ENCODE measurements at regions not wholly inside any gene's neighbourhood (a gene's known extent, or its start where the extent isn't known, plus 50 kb on each side); places are given as distances from the start of the nearest gene placed in this dataset.

DNA sequence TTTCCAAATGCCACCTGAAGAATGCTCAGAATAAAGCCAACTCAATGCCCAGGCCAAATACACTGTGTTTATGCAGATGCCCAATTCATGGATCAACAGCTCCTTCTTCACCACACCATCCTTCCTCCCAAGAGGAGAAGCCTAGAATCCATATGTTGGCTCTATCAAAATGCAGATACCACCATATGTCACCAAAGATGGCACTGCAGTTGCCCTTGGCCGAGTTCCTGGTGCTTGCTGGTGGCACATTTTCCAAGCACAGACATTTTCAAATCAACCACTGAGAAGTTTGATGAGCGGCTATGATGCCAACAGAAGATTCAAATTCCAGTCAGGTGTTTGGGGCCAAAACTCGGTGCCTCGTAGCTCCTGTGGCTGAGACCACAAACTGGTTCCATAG, 430.3 kb downstream of the AJAP1 start:
- TF ChIP-seq, protein P1, sequence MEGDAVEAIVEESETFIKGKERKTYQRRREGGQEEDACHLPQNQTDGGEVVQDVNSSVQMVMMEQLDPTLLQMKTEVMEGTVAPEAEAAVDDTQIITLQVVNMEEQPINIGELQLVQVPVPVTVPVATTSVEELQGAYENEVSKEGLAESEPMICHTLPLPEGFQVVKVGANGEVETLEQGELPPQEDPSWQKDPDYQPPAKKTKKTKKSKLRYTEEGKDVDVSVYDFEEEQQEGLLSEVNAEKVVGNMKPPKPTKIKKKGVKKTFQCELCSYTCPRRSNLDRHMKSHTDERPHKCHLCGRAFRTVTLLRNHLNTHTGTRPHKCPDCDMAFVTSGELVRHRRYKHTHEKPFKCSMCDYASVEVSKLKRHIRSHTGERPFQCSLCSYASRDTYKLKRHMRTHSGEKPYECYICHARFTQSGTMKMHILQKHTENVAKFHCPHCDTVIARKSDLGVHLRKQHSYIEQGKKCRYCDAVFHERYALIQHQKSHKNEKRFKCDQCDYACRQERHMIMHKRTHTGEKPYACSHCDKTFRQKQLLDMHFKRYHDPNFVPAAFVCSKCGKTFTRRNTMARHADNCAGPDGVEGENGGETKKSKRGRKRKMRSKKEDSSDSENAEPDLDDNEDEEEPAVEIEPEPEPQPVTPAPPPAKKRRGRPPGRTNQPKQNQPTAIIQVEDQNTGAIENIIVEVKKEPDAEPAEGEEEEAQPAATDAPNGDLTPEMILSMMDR (IDR thresholded peaks at IDR 0.05; ENCODE audit: control insufficient read depth, insufficient read depth, low read depth, low read length, missing control alignments): no peak
- DNase-seq (ENCODE audit: low read depth): no peak
- H3K4me3 ChIP-seq (ENCODE audit: control insufficient read depth, low read depth, low read length): no peak overlapping the region

DNA sequence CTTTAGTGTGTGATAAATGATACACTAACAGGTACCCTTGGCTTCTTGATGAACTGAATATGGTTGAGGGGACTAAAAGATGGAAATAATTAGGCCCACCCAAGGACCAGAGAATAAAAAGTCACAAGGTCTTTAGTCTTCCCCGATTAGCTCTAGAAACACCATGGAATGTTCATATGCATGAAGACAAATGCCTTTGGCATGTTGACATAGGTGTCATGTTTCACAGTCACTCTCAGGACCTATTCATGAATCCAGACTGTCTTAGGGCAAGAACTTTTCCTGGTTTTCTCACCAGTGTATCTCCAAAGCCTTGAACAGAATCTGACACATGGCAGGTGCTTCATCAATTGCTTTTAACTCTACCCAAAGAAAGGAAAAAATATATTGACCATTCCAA, 412.8 kb downstream of the AJAP1 start:
- no peak overlapping the region for H3K4me3 ChIP-seq (ENCODE audit: control insufficient read depth, low read depth, low read length)
- DNase-seq (ENCODE audit: low read depth): no peak
- TF ChIP-seq, protein P1 (IDR thresholded peaks at IDR 0.05; ENCODE audit: control insufficient read depth, insufficient read depth, low read depth, low read length, missing control alignments): no peak

DNA sequence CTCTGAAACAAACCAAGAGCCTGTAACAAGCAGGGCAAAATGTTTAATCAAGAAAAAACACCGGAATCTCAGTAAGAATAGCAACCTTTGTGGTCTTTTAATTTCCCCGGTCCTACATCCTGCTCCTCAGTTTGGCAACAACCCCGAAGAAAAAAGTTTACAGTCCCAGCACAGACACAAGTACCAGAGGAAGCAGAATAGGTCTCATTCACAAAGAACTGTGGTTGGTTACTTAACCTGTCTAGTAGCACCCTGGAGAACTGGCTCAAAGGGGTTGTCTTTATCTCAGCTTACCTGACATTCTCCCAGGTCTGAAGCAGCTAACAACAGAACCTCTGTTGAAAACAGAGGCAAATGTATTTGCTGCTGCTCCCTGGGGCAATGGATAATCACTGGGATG, 399.3 kb downstream of the AJAP1 start:
- TF ChIP-seq, protein P1 (IDR thresholded peaks at IDR 0.05; ENCODE audit: control insufficient read depth, insufficient read depth, low read depth, low read length, missing control alignments): no peak
- DNase-seq (ENCODE audit: low read depth): no peak
- no peak overlapping the region for H3K4me3 ChIP-seq (ENCODE audit: control insufficient read depth, low read depth, low read length)

DNA sequence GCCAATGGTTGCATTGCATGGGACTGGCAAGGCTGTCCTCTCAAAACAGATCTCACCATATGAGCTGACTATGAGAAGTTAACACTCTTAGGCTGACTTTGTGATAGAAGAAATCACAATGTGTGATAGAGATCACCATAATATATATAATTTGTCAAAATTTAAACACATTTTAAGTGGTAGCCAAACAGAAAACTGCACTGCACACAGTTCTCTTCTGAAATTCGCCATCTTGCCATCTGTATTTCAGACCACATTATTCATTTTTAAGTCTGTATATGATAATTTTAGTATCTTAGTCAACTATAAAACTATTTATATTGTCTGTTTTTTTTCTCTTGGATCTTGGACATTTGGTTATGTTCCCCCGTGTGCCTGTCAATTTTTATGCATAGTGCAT, 374.7 kb downstream of the AJAP1 start:
- TF ChIP-seq, protein P1 (IDR thresholded peaks at IDR 0.05; ENCODE audit: control insufficient read depth, insufficient read depth, low read depth, low read length, missing control alignments): no peak
- H3K4me3 ChIP-seq (ENCODE audit: control insufficient read depth, low read depth, low read length): no peak overlapping the region
- DNase-seq (ENCODE audit: low read depth): no peak

DNA sequence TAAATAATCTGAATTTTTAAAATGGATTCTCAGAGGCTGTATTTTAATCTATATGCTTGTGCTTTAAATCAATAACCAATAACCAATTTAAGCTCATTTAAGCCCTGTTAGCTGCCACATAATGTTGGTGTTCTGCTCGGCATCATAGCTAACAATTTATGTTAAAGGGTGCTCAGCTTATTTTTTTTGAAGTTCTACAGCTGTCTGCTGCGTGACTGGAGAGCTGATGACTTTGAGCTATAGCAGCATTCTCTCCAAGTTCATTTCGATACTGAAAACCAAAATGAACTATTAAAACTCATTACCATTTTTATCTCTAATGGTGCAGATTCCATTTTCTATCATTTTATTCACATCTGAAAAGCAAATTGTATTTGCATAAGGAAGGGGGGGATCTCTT, 357.8 kb downstream of the AJAP1 start:
- no peak for DNase-seq (ENCODE audit: low read depth)
- no peak overlapping the region for H3K4me3 ChIP-seq (ENCODE audit: control insufficient read depth, low read depth, low read length)
- TF ChIP-seq, protein P1 (IDR thresholded peaks at IDR 0.05; ENCODE audit: control insufficient read depth, insufficient read depth, low read depth, low read length, missing control alignments): no peak

DNA sequence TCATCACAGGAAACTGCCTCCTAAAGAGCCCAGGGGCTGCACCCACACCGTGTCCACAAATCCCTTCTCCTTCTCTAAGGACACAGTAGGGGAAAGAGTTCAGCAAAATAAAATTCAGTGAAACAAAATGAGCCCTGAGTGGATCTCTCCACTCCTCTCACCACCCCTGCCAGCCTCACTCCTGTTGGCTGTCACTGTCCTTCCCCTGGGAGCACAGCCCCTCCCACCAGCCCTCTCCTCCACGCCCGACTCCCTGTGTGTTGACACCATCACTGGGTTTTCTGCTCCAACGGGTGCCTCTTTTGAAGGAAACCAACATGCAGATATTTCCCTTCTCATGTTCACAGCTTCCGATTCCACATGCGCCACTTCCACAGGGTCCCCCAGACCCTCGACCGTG, 356.2 kb downstream of the AJAP1 start:
- TF ChIP-seq, protein P1 (IDR thresholded peaks at IDR 0.05; ENCODE audit: control insufficient read depth, insufficient read depth, low read depth, low read length, missing control alignments): no peak
- no peak overlapping the region for H3K4me3 ChIP-seq (ENCODE audit: control insufficient read depth, low read depth, low read length)
- DNase-seq (ENCODE audit: low read depth): no peak

DNA sequence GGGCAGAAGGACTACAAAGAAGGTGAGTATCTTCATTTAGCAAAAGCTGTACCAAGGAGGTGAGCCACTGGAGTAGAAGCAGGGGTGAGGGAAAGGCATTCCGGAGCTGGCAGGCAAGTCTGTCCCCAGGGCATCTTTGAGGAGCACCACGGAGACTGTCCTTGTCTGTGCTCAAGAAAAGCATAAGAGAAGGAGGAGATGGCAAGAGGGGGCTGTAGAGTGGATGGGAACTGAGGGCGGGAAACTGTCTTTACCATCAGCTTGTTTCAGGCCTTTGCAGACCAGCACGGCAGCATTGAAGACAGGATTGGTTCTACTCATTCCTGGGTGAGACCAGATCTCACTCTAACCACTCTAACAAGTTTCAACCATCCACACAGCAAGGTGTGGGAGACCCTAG, 355.8 kb downstream of the AJAP1 start:
- TF ChIP-seq, protein P1 (IDR thresholded peaks at IDR 0.05; ENCODE audit: control insufficient read depth, insufficient read depth, low read depth, low read length, missing control alignments): no peak
- H3K4me3 ChIP-seq (ENCODE audit: control insufficient read depth, low read depth, low read length): no peak overlapping the region
- no peak for DNase-seq (ENCODE audit: low read depth)
